HepG2 (cell line): ENCODE measurements at regions not wholly inside any gene's neighbourhood (a gene's known extent, or its start where the extent isn't known, plus 50 kb on each side); places are given as distances from the start of the nearest gene placed in this dataset.

ENCODE experiments used
- EZH2 ChIP-seq: conservative IDR thresholded peaks from 2 replicates; pipeline ENCODE4 v1.6.1; 2012; ENCODE audit warnings: mild to moderate bottlenecking, low read depth, low read length, moderate library complexity
- MXI1 ChIP-seq: IDR thresholded peaks from 3 replicates; pipeline ENCODE4 v1.6.1; 2012; ENCODE audit warnings: low read depth, low read length, inconsistent platforms, borderline replicate concordance
- NBN ChIP-seq: fragments of 450-650 bp; conservative IDR thresholded peaks from 2 replicates; pipeline ENCODE4 v1.6.1; 2017
- ONECUT2 ChIP-seq: sonication (generic); formaldehyde crosslinking; IDR thresholded peaks from 2 replicates; pipeline ENCODE4 v1.4.0; 2020; ENCODE audit warnings: missing genetic modification reagents
- RARA ChIP-seq: IDR thresholded peaks from 2 replicates; pipeline ENCODE4 v1.6.1; 2016; ENCODE audit warnings: missing genetic modification reagents, missing compliant biosample characterization
- TBX2 ChIP-seq: sonication (generic); formaldehyde crosslinking; IDR thresholded peaks from 2 replicates; pipeline ENCODE4 v1.5.0; 2020; ENCODE audit warnings: missing genetic modification reagents, mild to moderate bottlenecking, borderline replicate concordance
- ZNF207 ChIP-seq: fragments of 450-650 bp; IDR thresholded peaks from 2 replicates; pipeline ENCODE4 v1.6.1; 2016; ENCODE audit warnings: antibody characterized with exemption, borderline replicate concordance
- TF ChIP-seq, protein P1 (sequence below): sonication (generic); formaldehyde crosslinking; IDR thresholded peaks from 2 replicates; pipeline ENCODE4 v1.5.1; 2020; ENCODE audit warnings: missing genetic modification reagents, mild to moderate bottlenecking, borderline replicate concordance
- TF ChIP-seq, protein P2 (sequence below): sonication (generic); formaldehyde crosslinking; IDR thresholded peaks from 2 replicates; pipeline ENCODE4 v1.5.0; 2020; ENCODE audit warnings: missing genetic modification reagents

DNA sequence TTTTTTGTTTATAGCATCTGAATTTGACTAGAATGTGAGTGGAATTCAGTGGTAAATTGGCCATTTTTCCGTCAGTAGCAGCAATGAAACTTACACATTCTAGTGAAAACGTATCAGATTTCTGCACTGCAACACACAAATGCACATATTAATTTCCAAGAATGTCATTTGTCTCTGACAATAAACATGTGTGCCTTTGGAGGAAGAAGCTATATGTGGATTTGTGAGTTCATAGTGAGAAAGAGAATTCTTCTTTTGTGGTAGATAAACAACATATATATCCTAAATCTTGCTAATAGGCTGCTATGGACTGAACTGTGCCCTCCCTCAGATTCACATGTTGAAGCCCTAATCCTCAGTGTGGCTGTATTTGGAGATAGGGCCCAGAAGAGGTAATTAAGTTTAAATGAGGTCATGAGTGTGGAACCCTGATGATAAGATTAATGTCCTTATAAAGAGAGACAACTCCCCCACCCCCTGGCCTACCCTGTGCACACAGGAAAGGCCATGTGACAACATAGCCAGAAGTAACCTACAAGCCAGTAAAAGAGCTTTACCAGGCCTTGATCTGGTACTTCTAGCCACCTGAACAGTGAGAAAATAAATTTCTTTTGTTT lies 200.2 kb upstream of the EYA4 start:
- TF ChIP-seq ZNF207 (no peak), NBN (no peak), ONECUT2 (no peak), RARA (no peak), EZH2 (no peak), MXI1 (no peak), TBX2 (CRISPR knock-in tag) (no peak)
- TF ChIP-seq, protein P1, sequence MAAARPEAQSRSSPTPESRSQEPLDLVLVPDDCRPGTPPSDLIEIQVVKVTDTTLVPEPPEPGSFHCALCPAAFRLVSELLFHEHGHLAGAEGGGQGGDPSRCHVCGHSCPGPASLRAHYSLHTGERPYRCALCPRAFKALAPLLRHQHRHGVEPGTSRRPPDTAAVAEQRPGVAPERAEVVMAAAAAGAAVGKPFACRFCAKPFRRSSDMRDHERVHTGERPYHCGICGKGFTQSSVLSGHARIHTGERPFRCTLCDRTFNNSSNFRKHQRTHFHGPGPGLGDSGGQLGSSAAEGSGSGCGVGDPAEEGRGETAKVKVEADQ (CRISPR knock-in tag) = no peak
- TF ChIP-seq, protein P2, sequence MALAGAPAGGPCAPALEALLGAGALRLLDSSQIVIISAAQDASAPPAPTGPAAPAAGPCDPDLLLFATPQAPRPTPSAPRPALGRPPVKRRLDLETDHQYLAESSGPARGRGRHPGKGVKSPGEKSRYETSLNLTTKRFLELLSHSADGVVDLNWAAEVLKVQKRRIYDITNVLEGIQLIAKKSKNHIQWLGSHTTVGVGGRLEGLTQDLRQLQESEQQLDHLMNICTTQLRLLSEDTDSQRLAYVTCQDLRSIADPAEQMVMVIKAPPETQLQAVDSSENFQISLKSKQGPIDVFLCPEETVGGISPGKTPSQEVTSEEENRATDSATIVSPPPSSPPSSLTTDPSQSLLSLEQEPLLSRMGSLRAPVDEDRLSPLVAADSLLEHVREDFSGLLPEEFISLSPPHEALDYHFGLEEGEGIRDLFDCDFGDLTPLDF = no peak
